Activated CD4-positive, alpha-beta T cell treated with anti-CD3 and anti-CD28 coated beads, Interleukin-10, Interleukin-2, amounts not matched to agents 100 ng/mL and 50 ng/mL, durations not matched to agents 16 hours and 8 hours (primary cell): ENCODE measurements at regions not wholly inside any gene's neighbourhood (a gene's known extent, or its start where the extent isn't known, plus 50 kb on each side); places are given as distances from the start of the nearest gene placed in this dataset.
"Not testable (repeated sequence)": the region's sequence is repeated elsewhere in the genome, so short reads cannot be mapped to it uniquely, and the experiment has no call there.

Experiments
- DNase-seq: peaks from one replicate; pipeline ENCODE4 v3.0.0-alpha.2; 2020

DNA sequence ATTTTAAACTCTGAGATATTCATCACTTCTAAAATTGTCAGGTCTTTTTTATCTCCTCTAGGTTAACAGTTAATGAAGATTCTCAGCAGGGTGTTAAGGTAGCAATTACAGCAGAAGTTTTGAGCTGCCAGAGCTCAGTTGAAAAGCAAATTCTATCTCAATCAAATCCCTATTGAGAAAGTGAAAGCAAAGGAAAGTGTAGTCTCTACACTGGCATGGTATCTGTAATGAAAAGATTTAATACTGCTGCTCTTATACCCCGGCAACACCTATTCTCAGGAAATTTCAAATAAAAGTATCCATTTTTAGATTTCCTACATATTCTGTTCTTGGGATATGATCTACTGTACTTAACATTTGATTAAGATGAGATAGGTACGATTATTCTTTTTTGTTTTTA is 913.5 kb downstream of the MRPL39 start:
- DNase-seq, result no peak

DNA sequence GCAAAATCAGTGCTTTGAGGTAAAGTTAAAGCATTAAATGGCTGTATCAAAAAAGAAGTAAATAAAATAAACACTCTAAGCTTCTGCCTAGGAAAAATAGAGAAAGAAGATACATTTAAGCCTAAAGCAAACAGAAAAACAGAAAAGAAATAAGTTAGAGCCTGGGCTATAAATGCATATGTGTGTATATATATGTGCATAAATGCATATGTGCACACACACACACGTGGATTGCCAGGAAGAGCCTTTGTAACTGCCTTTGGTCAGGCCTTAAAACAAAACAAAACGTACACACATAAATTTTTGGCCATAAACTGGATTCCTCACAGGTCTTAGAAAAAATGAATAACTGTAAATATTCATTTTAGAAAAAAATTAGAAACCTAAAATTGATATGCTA is 925.8 kb downstream of the MRPL39 start:
- DNase-seq, result no peak

DNA sequence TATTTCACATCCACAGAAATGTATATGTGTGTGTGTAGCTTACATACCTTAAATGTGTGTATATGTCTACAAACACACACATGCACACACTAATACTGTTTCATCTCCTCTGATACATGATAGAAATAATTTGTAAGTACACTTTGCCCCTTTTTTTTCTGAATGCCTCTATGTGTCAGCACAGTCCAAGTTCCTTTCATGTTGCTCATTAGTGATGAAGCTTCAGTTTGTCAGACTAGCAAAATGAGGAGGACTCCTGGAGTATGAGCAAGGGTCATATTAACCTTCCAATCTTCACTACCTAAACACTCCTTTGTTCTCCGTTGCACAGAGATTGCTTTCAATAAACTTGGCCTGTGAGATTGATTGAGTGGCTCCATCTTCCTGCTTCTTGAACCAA is 935.4 kb downstream of the MRPL39 start:
- no peak for DNase-seq

DNA sequence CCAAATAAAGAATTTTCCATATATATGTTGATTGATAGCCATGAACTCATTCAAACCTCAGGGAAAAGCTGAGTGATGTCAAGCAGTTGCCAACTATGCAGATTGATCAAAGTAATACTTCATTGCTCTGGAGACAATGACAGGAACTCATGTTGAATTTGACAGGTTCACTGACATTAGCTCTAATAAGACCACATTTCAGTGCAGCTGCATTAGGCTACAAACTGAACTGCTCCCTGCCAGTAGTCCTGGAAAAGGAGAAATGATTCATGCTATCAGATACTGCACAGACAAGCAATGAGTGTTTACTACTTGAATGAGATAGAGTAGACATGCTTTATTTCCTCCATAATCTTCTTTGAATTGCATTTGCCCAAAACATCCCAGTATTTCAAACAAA is 948.4 kb downstream of the MRPL39 start:
- no peak for DNase-seq

DNA sequence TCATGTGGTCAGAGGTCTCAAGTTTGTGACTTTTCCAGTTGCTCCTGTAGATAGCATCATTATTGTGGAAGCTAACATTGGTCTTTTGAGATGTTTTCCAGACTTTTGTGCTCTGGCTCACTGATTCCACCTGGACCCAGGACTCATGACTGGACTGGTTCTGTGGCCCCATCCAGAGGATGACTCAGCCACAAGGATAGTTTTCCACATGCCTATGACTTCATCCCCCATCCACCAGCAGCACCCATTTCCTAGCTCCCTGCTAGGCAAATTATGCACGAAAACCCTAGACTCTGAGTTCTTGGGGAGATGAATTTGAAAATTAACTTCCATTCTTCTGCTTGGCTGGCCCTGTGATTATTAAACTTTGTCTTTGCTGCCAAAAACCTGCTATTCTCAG is 949.3 kb downstream of the MRPL39 start:
- DNase-seq, result no peak

DNA sequence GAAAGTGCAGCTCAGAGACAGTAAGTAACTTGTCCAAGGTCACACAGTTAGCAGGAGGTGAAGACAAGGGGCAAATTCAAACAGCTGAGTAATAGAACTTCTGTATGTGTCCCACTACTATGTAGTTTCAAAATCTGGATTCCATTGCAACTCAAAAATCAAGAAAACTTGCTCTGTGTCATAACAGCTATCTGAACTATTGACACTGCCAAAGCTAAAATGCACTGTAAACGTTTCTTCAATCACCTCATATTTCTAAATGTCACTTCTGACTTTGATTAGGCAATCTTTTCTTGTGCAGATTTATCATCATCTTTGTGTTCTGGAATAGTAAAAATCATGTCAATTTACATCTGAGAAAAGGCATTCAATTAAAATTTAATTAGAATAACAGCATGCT is 957.6 kb downstream of the MRPL39 start:
- DNase-seq, result no peak

DNA sequence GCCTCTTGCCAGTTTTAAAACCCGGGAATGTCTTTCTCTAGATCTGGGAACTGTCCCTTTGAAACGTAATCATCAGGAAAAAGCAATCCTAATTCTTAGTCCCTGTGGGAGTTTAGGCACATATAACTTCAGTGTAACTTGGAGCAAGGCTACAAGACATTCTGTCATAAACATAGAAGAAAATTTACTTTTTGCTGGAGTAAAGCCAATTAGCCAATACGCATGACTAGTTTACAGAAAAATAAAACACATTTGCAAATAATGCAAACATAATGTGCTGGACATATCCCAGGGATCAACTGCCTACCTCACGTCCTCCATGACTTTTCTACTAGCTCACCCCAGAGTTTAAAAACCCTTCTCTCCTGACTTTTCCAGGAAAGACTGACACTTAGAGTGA is 970.6 kb downstream of the MRPL39 start:
- DNase-seq, result no peak

DNA sequence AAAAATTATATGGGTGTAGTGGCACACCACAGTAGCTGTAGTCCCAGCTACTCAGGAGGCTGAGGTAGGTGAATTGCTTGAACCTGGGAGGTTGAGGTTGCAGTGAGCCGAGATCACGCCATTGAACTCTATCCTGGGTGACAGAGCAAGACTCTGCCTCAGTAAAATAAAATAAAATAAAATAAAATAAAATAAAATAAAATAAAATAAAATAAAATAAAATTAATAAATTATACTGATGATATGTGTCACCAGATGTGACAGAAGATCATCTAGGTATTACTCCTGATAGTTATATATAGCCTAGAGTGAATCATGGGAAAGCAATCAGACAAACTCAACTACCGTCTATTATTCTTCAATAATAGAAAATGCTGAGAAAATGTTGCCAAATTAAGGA is 972.5 kb downstream of the MRPL39 start:
- DNase-seq, result no peak

DNA sequence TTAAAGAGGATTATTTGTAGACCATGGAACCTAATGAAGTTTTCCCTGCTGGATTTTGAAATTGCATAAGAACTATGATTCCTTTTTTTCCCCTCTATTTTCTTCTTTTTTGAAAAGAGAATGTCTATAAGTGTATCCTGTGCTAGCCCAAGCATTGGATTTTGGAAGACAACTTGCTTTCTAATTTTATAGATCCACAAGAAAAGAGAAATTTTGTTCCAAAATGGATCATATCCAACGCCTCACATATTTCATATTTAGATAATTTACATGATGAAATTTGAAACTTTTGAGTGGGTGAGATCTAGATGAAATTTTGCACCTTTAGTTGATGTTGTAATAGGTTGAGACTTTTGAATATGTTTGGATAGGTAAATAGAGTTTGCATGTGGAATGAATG is 978.7 kb downstream of the MRPL39 start:
- DNase-seq, result no peak

DNA sequence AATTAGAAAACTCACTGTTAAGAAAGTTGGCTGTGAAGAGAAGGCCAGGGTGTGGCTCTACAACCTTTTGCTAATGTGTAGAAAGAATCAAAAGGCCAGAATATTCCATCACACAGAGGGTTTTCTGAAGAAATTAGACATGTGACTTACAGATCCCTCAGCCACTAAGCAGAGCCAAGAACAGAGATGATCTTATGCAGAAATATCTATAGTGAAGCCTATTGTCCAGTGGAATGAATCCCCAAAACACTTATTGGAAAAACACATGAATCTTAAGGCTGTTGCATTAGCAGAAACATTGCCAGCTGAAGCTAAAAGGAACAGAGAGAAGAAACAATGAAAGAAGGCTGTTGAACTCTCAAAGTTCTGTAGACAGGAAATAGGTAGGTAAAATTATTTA is 979.2 kb downstream of the MRPL39 start:
- no peak for DNase-seq

DNA sequence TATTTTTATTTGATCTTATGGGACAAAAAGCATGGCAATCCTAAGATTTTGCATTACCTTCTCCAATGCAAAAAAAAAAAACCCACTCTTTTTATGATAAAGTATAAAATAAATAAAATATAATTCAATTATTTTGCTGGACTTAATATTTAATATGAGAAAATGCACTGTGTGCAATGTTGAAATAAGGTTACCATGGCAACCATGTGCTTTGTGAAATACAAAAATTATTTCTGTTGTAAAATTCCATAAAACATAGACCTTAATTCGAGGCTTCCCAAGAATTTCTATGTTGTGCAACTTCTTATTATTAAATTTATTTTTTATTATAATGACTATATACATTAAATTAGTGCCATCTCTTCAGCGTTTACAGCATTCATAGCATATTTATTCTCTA is 989.5 kb downstream of the MRPL39 start:
- DNase-seq, result no peak

DNA sequence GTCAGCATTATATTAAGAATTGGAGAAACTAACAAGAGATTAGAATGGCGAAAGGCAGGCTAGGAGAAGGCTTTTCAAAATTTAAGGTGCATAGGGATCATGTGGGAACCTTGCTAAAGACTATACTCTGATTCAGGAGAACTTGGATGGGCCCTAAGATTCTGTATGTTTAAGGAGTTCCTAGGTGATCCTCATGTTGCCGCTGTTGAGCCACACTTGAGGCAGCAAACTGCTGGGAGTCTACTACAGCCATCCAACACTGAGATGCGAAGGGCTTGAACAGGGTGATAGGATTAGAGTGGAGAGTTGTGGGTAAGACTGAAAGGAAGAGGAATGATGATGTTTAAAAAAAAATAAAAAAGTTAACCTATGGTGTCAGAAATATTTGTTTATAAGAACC is 1013.2 kb downstream of the MRPL39 start:
- no peak for DNase-seq

DNA sequence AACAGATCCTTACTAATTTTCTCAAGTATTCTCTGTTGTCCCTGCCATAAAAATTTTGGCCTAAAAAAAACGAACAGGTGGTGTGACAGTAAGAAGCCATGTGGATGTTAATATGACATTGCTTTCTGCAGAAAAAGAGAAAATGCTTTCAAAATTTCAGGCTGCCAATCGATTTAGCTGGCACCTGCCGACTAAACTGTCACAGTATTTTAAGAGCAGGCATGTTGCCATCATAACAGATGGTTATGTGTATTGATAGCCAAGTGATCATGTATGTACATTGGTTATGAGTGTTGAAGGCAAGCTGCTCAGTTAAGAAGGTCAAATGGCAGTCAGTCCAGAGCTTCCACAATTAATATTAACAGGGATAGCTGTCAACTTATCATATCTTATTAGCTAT is 1017.0 kb downstream of the MRPL39 start:
- DNase-seq, result no peak

DNA sequence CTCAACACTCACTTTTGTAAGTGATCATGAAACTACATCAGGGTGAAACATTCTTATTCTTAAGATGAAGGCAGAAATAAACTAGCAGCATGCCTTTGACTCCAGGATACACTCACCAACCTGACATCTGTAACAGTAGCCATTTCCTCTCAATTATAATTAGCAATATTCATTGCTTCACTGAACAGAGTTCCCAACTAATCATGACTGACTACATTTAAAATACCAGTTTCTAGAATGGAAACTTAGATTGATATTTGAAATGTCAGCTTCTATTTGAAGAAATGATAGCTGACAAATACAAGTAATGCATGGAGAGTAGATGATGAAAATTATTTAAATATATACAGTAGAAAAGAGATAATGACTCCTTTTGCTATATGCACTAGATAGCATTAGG is 1023.8 kb downstream of the MRPL39 start:
- DNase-seq, result no peak

DNA sequence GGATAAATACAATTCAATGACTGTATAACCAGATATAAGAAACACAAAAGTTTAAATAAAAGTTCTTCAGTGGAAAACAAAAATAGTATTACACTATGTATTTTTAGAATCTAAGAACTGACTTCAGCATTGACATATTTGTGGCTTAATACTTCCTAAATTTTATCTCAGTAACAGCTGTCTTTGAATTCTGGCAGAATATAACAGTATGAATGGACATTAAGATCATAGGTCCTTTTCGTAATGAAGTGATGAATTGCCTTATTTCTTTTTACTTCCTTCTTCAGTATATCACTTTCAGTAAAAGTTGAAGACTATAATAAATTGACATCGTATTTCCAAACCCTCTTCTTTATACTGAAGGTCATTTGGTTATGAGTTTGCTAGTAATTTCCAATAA is 1030.0 kb downstream of the MRPL39 start:
- DNase-seq, result no peak

DNA sequence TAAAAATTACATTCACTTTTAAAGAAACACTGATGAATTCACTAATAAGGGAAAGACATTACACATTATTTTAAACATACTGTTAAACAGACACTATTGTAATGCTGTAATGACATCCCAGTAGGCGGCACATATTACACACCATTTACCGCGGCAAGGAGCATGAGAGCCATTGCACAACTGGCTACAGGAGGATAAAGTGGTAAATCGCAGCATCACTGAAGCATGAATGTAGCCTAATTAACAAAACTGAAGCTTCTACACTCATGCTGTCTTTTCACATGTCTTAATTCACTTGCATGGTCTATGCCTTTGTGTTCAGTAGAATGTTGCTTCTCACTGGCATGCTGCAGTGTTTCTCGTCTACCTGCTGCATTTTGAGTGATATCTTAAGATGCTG is 1046.0 kb downstream of the MRPL39 start:
- no peak for DNase-seq

DNA sequence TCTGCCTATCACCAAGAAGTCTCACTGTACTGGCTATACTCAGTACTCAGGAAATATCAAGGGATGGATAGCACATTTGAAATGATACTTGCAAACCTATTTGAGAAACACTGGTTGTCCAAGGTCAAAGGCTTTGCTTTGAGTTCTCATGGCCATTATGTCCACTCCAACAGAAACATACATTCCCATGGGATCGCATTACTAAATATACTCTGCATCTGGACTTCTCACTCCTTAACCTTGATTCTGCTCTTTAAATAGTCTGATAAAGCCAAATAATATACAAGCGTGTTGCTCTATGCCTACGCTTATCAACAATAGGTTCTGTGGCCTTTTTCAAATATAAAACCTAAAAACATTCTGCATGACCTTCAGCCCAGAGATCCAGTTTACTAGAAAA is 1054.8 kb downstream of the MRPL39 start:
- DNase-seq, result no peak

DNA sequence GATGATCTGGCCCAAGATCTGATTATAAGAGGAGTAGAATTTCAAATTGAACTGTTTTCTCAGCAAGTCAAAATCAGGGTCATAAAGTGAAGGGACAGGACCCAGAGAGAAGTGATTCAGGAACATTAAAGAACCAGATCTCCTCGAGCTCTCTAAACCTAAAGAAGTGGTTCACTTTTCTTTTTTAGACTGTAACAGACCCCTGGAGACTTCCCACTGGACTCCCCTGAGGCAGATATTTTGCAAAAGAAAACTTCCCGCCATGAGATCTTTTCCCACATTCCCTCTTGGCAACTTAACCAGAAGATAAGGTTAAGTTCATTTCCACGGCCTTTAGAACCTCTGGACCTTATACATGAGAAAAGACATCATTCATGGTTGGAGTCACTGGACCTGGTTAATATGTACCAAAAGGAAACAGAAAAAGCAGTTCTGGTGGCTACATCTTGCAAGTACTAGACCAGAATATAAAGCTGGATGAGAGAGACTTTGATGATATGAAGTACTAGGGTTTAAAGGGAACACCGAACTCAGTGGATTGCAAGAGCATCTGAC is 1061.4 kb downstream of the MRPL39 start:
- no peak for DNase-seq

DNA sequence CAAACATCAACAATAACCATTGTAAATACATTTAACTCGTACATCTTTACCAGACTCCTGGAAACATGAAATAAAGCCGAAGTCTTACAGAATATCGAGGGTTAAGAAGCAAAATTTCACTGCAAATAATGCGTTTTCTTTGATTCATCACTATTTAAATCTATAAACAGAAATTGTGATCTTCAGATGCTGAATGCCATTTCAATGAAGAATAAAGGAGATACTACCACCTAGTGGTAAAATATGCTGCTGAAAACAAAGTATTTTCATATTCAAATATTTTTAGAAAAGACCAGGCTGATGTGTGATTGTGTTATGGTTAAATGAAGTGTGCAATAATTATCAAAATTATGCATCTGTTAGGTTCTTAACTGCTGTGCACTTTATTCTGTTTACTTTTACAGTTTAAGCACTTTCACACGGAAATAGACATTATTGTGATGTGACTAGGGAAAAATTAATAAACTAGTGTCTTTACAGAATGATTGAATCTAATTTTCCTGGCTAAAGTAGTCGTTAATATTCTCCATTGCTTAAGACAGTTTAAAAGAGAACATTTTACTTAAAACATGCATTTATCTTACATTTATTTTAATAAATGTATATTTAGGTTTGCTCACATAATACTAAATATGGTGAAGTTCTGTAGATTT is 1093.1 kb downstream of the MRPL39 start:
- DNase-seq, result peak; percentile 0

DNA sequence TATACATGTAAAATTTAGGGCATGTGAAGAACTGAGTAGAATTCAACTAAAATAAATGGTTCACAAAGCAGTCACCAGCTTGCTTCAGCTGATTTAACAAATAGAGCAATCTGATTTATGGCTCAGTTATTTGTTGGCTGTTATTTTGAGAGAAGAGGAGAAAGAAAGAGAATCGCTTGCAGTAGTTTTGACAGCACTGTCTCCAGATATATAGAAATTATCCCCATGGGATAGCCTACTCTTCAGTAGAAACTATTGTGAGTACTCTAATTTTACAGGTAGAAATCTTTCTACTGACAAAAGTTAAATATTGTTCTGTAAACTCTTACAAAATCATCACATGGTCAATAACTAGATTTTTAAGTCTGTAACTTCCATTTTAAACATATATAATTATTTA is 1098.2 kb downstream of the MRPL39 start:
- no peak for DNase-seq

DNA sequence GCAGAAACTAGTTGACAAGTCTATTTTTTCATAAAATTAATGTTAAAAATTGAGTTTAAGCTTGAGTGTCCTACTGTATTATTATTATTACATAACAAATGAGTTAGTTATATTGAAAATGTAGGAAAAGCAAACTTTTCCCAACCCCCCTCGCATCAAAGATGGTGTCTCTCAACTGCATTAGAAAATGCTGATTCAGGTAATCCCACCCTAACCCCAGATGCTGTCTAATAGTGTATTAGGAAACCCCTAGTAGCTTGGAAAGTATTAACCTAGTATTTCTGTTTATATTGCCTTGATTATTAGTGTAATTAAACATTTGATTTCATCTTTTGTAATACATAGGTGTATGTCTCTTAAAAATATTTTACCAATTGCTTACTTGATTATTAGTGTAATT is 1120.3 kb downstream of the MRPL39 start:
- DNase-seq, result no peak

DNA sequence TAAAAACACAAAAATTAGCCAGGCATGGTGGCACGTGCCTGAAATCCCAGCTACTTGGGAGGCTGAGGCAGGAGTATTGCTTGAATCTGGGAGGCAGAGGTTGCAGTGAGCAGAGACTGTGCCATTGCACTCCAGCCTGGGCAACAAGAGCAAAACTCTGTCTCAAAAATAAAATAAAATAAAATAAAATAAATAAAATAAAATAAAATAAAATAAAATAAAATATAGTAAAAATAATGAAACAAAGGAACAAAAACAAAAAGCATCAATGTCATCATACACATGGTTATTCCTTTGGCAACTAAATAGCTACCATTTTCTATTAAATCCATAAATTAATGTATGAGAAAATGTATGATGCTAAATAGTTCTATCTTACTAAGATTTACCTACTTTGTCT is 1123.9 kb downstream of the MRPL39 start:
- not testable (repeated sequence) for DNase-seq

DNA sequence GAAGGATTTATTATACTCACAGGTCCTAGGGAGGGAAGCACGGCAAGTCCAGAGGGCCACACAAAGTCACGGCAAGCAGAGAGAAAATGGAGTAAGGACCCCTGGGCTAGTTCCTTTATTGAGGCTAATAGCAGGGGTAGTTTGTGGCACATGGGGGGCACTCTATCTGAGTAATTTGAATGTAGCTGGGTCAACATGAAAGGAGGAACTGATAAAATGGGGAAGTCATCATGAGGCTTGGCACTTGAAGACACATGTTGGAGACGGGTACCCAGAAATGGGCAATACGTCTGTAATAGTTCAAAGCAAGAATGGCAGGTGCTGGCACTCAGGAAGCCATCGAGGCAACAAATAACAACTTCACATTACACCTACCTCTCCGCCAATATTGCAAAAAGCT is 1136.4 kb downstream of the MRPL39 start:
- DNase-seq, result no peak

DNA sequence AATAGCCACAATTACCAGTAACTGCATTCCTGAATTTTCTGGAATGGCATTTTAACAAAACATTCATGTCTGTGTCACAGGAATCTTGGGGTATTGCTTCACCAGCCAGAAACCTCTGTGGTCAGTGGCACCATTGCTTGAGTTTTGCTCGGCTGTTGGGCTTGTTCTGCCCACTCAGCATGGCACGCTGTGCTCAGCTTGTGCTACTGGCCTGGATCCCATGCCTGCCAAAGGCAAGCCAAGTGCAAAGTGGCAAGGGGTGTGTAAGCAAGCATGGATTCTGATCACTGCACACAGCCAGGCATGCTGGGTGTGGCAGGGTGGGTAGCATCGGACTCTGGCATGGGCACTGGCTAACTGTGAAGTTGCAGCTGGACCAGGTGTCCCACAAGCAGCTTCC is 1150.9 kb downstream of the MRPL39 start:
- DNase-seq, result no peak

DNA sequence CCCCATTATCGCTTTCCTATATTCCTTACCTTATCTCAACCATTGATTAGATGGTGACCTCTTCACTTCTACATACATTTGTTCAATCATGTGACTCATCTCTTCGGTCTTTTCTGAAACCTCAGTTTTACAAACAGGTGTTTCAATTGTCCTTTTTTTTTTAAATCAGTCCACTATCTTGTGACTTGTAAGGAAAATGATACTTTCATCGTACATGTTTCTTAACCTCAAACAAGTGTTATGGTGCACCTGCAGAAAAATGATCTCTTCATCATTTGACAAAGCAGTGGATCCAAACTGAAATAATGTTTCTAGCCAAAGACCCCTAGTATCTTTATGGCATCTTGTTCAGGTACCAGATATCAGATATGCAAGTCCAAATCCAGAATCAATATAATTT is 1157.2 kb downstream of the MRPL39 start:
- DNase-seq, result no peak

DNA sequence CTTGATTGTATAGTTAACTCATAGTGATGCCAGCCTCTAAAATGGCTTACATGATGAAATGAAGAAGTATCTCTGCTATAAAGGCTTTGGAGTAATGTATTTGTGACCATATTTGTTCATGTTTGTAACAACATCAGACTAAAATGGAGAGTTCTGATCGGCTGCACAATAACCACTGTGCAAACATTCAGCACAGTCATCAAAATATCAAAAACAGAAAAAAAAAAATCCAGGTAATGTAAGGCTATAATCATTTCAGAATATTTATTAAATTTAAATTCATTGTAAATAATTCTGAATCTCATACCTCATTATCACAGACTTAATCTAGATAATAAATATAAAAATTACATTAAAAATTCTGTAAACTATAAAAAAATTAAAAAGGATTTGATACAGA is 1161.8 kb downstream of the MRPL39 start:
- DNase-seq, result no peak
